ENCODE measurements at regions not wholly inside any gene's neighbourhood (a gene's known extent, or its start where the extent isn't known, plus 50 kb on each side); places are given as distances from the start of the nearest gene placed in this dataset.
"Not testable (repeated sequence)": the region's sequence is repeated elsewhere in the genome, so short reads cannot be mapped to it uniquely, and the experiment has no call there.

GRCh38 chr12:128098730-128099129 lies 168.2 kb upstream of the TMEM132C start:
- no peak for DNase-seq

GRCh38 chr12:128103152-128103551 lies 163.8 kb upstream of the TMEM132C start:
- DNase-seq: no peak

- DNase-seq: no peak
Measured at GRCh38 chr12:128109236-128109635, 157.7 kb upstream of the TMEM132C start.

GRCh38 chr12:128109636-128110035 lies 157.3 kb upstream of the TMEM132C start:
- DNase-seq: no peak

- DNase-seq: no peak
Measured at GRCh38 chr12:128111333-128111732, 155.6 kb upstream of the TMEM132C start.

- DNase-seq: no peak
Measured at GRCh38 chr12:128111951-128112350, 155.0 kb upstream of the TMEM132C start.

GRCh38 chr12:128113250-128113649 lies 153.7 kb upstream of the TMEM132C start:
- DNase-seq: not testable (repeated sequence)

- DNase-seq: no peak
Measured at GRCh38 chr12:128114485-128114884, 152.5 kb upstream of the TMEM132C start.

GRCh38 chr12:128116537-128116936 lies 150.4 kb upstream of the TMEM132C start:
- DNase-seq: no peak

- no peak for DNase-seq
Measured at GRCh38 chr12:128120035-128120434, 146.9 kb upstream of the TMEM132C start.

GRCh38 chr12:128121424-128121823 lies 145.5 kb upstream of the TMEM132C start:
- DNase-seq: no peak

- DNase-seq: no peak
Measured at GRCh38 chr12:128123096-128123495, 143.9 kb upstream of the TMEM132C start.

- DNase-seq: no peak
Measured at GRCh38 chr12:128131955-128132354, 135.0 kb upstream of the TMEM132C start.

GRCh38 chr12:128133321-128134073 lies 133.5 kb upstream of the TMEM132C start:
- no peak for DNase-seq

GRCh38 chr12:128137140-128137539 lies 129.8 kb upstream of the TMEM132C start:
- DNase-seq: no peak

- DNase-seq: no peak
Measured at GRCh38 chr12:128138125-128138524, 128.8 kb upstream of the TMEM132C start.

- DNase-seq: no peak
Measured at GRCh38 chr12:128140551-128140950, 126.4 kb upstream of the TMEM132C start.

- DNase-seq: no peak
Measured at GRCh38 chr12:128150961-128151360, 116.0 kb upstream of the TMEM132C start.

GRCh38 chr12:128155571-128155970 lies 111.4 kb upstream of the TMEM132C start:
- DNase-seq: peak; percentile 14 to 67

- DNase-seq: no peak
Measured at GRCh38 chr12:128163086-128163485, 103.9 kb upstream of the TMEM132C start.

- no peak for DNase-seq
Measured at GRCh38 chr12:128164533-128164932, 102.4 kb upstream of the TMEM132C start.

- DNase-seq: no peak
Measured at GRCh38 chr12:128165387-128165786, 101.6 kb upstream of the TMEM132C start.

GRCh38 chr12:128168273-128168672 lies 98.7 kb upstream of the TMEM132C start:
- DNase-seq: no peak

GRCh38 chr12:128170181-128170580 lies 96.8 kb upstream of the TMEM132C start:
- no peak for DNase-seq

GRCh38 chr12:128178565-128178964 lies 88.4 kb upstream of the TMEM132C start:
- no peak for DNase-seq
